RWPE1 (cell line): ENCODE measurements at regions not wholly inside any gene's neighbourhood (a gene's known extent, or its start where the extent isn't known, plus 50 kb on each side); places are given as distances from the start of the nearest gene placed in this dataset.

Experiments used
- CTCF ChIA-PET: fragments of 350-600 bp; sonication (Branson Sonifier 250); formaldehyde crosslinking; extraction: SDS; loops from one replicate; lab custom pipeline; 2021; lab: Yijun Ruan, JAX
- POLR2A ChIA-PET: fragments of 400-600 bp; formaldehyde crosslinking; extraction: SDS; loops from one replicate; lab custom pipeline; 2020; ENCODE audit warnings: antibody characterized with exemption; ENCODE audit not compliant: low non-redundant PET; lab: Yijun Ruan, JAX
- DNase-seq: peaks from one replicate; pipeline ENCODE4 v3.0.0; 2012; ENCODE audit warnings: low spot score
- H3K27ac ChIP-seq: fragments of 450-650 bp; 2 replicates; pipeline ENCODE4 v1.5.1; 2017
- CTCF ChIP-seq: fragments of 450-650 bp; conservative IDR thresholded peaks from 2 replicates; pipeline ENCODE4 v1.5.1; 2017; ENCODE audit warnings: low read depth, mild to moderate bottlenecking

- CTCF ChIA-PET, result no interaction called here
- no peak overlapping the region for H3K27ac ChIP-seq
- no peak for TF ChIP-seq CTCF
- DNase-seq, result no peak
- POLR2A ChIA-PET, result no interaction called here
Observed at GRCh38 chr15:58292751-58293175, 139.0 kb upstream of the LIPC start.

GRCh38 chr15:58293622-58294550, 137.9 kb upstream of the LIPC start:
- POLR2A ChIA-PET, result no interaction called here
- H3K27ac ChIP-seq, result no peak overlapping the region
- no peak for TF ChIP-seq CTCF
- DNase-seq, result no peak
- CTCF ChIA-PET, result interaction anchor here (0.6 kb wide), 1 partner anchor 19 kb away, joined by 5 read pairs; no protein-coding TSS in a partner anchor

GRCh38 chr15:58294681-58295254, 137.0 kb upstream of the LIPC start:
- no peak for TF ChIP-seq CTCF
- ChIA-PET CTCF (no interaction called here), POLR2A (no interaction called here)
- H3K27ac ChIP-seq, result no peak overlapping the region
- DNase-seq, result no peak

- no peak for TF ChIP-seq CTCF
- CTCF ChIA-PET, result no interaction called here
- POLR2A ChIA-PET, result no interaction called here
- no peak for DNase-seq
- no peak overlapping the region for H3K27ac ChIP-seq
Observed at GRCh38 chr15:58295637-58296215, 136.1 kb upstream of the LIPC start.

- TF ChIP-seq CTCF, result no peak
- POLR2A ChIA-PET, result no interaction called here
- CTCF ChIA-PET, result no interaction called here
- DNase-seq, result no peak
- H3K27ac ChIP-seq, result no peak overlapping the region
Observed at GRCh38 chr15:58296276-58296675, 135.5 kb upstream of the LIPC start.

- no peak for TF ChIP-seq CTCF
- no peak overlapping the region for H3K27ac ChIP-seq
- POLR2A ChIA-PET, result interaction anchor here (0.7 kb wide), 1 partner anchor 632 kb away, joined by 4 read pairs; no protein-coding TSS in a partner anchor
- DNase-seq, result no peak
- CTCF ChIA-PET, result no interaction called here
Observed at GRCh38 chr15:58297639-58298038, 134.2 kb upstream of the LIPC start.
